Psoas muscle (tissue), 7 donors: ENCODE measurements at regions not wholly inside any gene's neighbourhood (a gene's known extent, or its start where the extent isn't known, plus 50 kb on each side); places are given as distances from the start of the nearest gene placed in this dataset.

Experiments
- ATAC-seq, 4 donors: fragments of 200-7000 bp; cut with Tn5 transposase; one replicate each; pipeline ENCODE4 v1.9.1; 2020; ENCODE audit warnings: moderate library complexity in 3 of 4, mild to moderate bottlenecking in 2 of 4
- DNase-seq, 2 donors: peaks; one replicate each; pipeline ENCODE4 v3.0.0-alpha.2; 2020
- H3K27ac ChIP-seq: fragments of 200-600 bp; one replicate; pipeline ENCODE4 v1.8.0; 2022
- H3K27me3 ChIP-seq, 3 donors: fragments of 200-600 bp in 1 of 3; one replicate each; pipeline versions ENCODE4 v1.6.1 to v1.8.0; 2013 to 2022; ENCODE audit warnings: low read length in 2 of 3, mild to moderate bottlenecking in 2 of 3, moderate library complexity in 1 of 3; ENCODE audit not compliant: insufficient read depth in 3 of 3
- H3K36me3 ChIP-seq, 2 donors: fragments of 200-600 bp in 1 of 2; one replicate each; pipeline versions ENCODE4 v1.6.1 to v1.8.0; 2013 to 2022; ENCODE audit warnings: low read depth in 1 of 2, mild to moderate bottlenecking in 1 of 2, moderate library complexity in 1 of 2; ENCODE audit not compliant: insufficient read depth in 1 of 2
- H3K4me1 ChIP-seq: fragments of 200-600 bp; one replicate; pipeline ENCODE4 v1.8.0; 2022
- H3K4me3 ChIP-seq: fragments of 200-600 bp; one replicate; pipeline ENCODE4 v1.8.0; 2022; ENCODE audit warnings: mild to moderate bottlenecking
- H3K9me3 ChIP-seq: fragments of 200-600 bp; one replicate; pipeline ENCODE4 v1.8.0; 2022
- WGBS, 3 donors: extraction: QIAGEN DNeasy Blood & Tissue Kit; methylation state at CpG; one replicate each; pipeline versions ENCODE4 v1.1.6 to v1.1.7; 2013; 5-methylcytosine and 5-hydroxymethylcytosine counted together
- intact Hi-C, 2 donors: fragments of 100-400 bp; cut with DNase I; formaldehyde crosslinking; loops; one replicate each; pipeline versions ENCODE4 v1.11.0 to v1.14.2; 2022
- TF ChIP-seq, protein P1 (sequence below): fragments of 200-600 bp; IDR thresholded peaks from one replicate; pipeline ENCODE4 v1.8.0; 2022; ENCODE audit warnings: antibody characterized with exemption
- donor health status: healthy with polysubstance abuse.
- donor health status: DM: no; HTN: no; CAD: no; lungs with moderate emphysema.
- donor health status: Bipolar disorder and iron deficiency.
- donor health status: healthy.
- donor health status: DM: yes; HTN: yes; CAD: no.
- donor health status: DM: no; HTN: no; CAD: no.
- donor health status: DM: yes; HTN: yes; CAD: no.

DNA sequence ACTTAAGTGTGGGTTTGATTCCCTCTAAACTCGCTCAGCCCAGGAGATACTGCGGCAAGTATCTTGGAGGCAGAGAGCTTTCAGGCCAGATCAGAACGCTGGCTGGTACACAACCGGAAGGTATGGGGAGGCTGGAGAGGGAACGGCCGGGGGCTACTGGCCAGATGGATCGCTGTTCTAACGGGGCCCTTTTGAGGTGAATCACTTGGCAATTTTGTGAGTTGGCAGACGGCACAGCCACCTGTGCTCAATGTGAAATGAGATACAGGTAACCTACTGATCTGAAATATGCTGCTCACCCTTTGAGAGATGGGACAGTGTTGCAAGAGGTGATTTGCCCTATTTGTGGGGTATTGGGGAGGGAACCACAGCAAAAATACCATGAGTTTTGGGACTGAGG lies 622.9 kb upstream of the RBFOX1 start:
- WGBS, 3 donors: 78 to 83% (median 78%) methylated on average over 9 of the region's 9 CpGs
- Histone ChIP-seq H3K27me3 (no peaks in the 10 kb centered on the region), H3K36me3 (no peaks in the 10 kb centered on the region), H3K27ac (no peak overlapping the region), H3K4me1 (no peaks in the 10 kb centered on the region), H3K9me3 (peaks cover 3% of the 10 kb centered on the region), H3K4me3 (no peak overlapping the region)
- intact Hi-C loops: no loop called here
- DNase-seq: no peak
- TF ChIP-seq, protein P1, sequence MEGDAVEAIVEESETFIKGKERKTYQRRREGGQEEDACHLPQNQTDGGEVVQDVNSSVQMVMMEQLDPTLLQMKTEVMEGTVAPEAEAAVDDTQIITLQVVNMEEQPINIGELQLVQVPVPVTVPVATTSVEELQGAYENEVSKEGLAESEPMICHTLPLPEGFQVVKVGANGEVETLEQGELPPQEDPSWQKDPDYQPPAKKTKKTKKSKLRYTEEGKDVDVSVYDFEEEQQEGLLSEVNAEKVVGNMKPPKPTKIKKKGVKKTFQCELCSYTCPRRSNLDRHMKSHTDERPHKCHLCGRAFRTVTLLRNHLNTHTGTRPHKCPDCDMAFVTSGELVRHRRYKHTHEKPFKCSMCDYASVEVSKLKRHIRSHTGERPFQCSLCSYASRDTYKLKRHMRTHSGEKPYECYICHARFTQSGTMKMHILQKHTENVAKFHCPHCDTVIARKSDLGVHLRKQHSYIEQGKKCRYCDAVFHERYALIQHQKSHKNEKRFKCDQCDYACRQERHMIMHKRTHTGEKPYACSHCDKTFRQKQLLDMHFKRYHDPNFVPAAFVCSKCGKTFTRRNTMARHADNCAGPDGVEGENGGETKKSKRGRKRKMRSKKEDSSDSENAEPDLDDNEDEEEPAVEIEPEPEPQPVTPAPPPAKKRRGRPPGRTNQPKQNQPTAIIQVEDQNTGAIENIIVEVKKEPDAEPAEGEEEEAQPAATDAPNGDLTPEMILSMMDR: no peak
- no peak for ATAC-seq

DNA sequence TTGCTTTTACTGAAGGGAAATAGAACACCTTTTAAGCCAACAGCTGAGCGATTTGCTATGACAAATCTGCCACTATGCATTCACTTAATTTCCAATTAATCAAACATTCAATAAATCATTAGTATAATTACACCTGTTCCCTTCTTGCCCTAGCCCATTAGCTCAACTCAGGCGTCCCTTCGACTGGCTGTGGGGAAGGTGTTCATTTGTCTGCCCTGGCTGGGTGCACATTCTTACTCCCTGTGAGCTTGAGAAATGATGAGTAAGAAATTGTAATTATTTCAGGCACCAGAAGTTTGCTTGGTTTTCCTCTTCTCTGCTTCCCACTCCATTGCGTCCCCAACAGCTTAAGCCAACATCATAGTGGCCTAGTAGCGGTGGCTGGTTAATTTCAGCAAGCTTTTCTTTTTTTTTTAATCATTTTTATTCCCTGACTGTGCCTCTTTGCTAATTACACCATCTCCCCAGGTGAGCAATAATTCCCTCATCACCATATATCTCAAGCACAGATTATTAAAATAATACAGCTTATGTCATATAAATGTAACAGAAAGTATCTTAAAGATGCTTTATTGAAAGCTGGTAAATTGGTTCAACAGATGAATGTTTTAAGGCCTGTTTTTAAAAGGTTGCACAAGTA lies 623.9 kb upstream of the RBFOX1 start:
- no peak overlapping the region for H3K27ac ChIP-seq
- TF ChIP-seq, protein P1: no peak
- no peak for ATAC-seq

DNA sequence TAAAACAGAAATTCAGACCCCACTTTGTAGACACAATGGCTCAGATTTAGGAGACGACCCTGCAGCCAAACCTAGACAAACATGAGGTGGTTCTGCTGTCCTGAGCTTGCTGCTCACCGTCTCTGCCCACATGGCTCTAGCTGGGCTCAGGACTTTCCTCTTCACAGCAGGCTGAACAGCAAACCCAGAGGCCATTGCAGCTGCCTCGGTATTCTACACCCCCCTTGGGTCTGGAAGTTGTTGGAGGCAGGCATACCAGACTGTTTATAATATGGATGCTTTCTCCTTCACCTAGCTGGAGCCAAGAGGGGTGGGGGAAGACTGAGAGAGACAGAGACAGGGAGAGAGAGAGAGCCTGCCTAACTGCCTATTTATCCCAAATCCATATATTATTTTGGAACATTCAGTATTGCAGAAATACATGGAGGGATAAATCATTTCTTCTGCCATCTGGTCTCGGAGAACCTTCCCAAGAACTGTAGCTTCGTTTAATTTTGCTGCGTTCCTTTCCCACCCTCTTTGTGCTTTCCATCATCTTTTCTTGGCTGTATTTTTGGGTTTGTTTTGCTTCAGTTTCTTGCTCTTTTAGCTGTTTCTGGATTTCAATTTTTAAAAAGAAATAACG lies 628.2 kb upstream of the RBFOX1 start:
- no peak overlapping the region for H3K27ac ChIP-seq
- ATAC-seq (no peak), DNase-seq (no peak)
- intact Hi-C loops: no loop called here
- H3K27me3 ChIP-seq: no peaks in the 10 kb centered on the region
- no peak overlapping the region for H3K4me3 ChIP-seq
- TF ChIP-seq, protein P1: no peak
- no peaks in the 10 kb centered on the region for H3K4me1 ChIP-seq
- H3K9me3 ChIP-seq: no peaks in the 10 kb centered on the region
- no peaks in the 10 kb centered on the region for H3K36me3 ChIP-seq
- 31 to 50% (median 47%) methylated on average over 7 of the region's 7 CpGs for WGBS, 3 donors

More for the DNA sequence above, 623.9 kb upstream of the RBFOX1 start:
- Histone ChIP-seq H3K4me1 (no peaks in the 10 kb centered on the region), H3K4me3 (no peak overlapping the region), H3K36me3 (no peaks in the 10 kb centered on the region), H3K9me3 (peaks cover 3% of the 10 kb centered on the region), H3K27me3 (no peaks in the 10 kb centered on the region)
- no peak for DNase-seq
- intact Hi-C loops: no loop called here
- 79 to 83% (median 81%) methylated on average over 5 of the region's 5 CpGs for WGBS, 3 donors

DNA sequence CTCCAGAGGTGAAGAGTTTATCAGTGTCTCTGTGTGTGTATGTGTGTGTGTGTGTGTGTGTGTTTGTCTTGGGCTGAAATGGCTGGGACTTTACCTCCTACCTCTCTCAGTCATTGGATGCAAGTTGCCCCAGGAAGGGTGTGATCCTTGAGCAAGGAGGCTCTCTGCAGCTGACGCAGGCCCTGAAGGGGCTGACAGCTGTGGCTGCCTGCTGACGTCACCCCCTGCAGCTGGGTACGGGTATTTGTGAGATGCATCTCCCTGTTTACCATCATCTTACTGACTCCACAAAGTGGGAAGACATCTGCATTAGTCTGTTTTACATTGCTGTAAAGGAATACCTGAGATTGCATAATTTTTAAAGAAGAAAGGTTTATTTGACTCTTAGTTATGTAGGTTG lies 631.5 kb upstream of the RBFOX1 start:
- TF ChIP-seq, protein P1: no peak
- Histone ChIP-seq H3K36me3 (no peaks in the 10 kb centered on the region), H3K27me3 (no peaks in the 10 kb centered on the region), H3K4me3 (no peak overlapping the region), H3K27ac (no peak overlapping the region), H3K9me3 (no peaks in the 10 kb centered on the region), H3K4me1 (no peaks in the 10 kb centered on the region)
- no peak for DNase-seq
- intact Hi-C loops: no loop called here
- 28 to 40% (median 39%) methylated on average over 2 to 3 of the region's 3 CpGs for WGBS, 3 donors
- no peak for ATAC-seq

DNA sequence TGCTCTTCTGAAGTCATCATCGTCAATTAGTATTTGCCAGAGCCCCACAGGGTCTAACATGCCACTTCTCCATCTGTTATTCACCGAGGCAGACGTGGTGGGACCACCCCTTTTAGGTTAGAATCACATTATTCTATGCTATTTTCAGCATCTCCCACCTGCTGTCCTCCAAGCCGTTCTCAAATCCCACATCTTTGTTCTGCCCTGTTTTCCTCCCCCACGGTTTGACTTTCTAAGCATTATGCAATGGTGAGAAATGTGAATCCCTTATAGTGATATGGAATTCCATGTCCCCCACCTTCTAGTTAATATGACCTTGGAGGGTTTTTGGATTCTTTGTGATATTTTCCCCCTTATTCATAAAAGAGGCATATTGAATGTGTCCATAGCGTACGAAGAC lies 634.1 kb upstream of the RBFOX1 start:
- no peak overlapping the region for H3K27ac ChIP-seq
- H3K9me3 ChIP-seq: no peaks in the 10 kb centered on the region
- H3K4me3 ChIP-seq: no peak overlapping the region
- 68 to 72% (median 70%) methylated on average over 7 of the region's 7 CpGs for WGBS, 3 donors
- TF ChIP-seq, protein P1: no peak
- no peak for DNase-seq
- ATAC-seq: no peak
- H3K36me3 ChIP-seq: no peaks in the 10 kb centered on the region
- no peaks in the 10 kb centered on the region for H3K27me3 ChIP-seq
- H3K4me1 ChIP-seq: no peaks in the 10 kb centered on the region
- intact Hi-C loops: no loop called here
